Body of pancreas (tissue), 4 donors: ENCODE measurements at regions not wholly inside any gene's neighbourhood (a gene's known extent, or its start where the extent isn't known, plus 50 kb on each side); places are given as distances from the start of the nearest gene placed in this dataset.
A peak's percentile ranks its signal among the peaks of the same experiment; 100 is the strongest.

Experiments used
- ATAC-seq: fragments of 150-250 bp; one replicate; pipeline ENCODE4 v1.9.1; 2016
- DNase-seq, 4 donors: peaks; one replicate each; pipeline ENCODE4 v3.0.0-alpha.2; 2019
- H3K27ac ChIP-seq, 4 donors: fragments of 200-600 bp; sonication (generic); 1 replicate in 3 of 4; 2 replicates in 1 of 4; pipeline versions ENCODE4 v1.5.1 to v1.6.1; 2016 to 2019; ENCODE audit warnings: mild to moderate bottlenecking in 1 of 4, mixed read lengths in 1 of 4, moderate library complexity in 1 of 4
- H3K27me3 ChIP-seq, 2 donors: fragments of 200-600 bp; sonication (generic); one replicate each; pipeline ENCODE4 v1.6.0; 2016; ENCODE audit warnings: mild to moderate bottlenecking in 1 of 2
- H3K36me3 ChIP-seq, 2 donors: fragments of 200-600 bp; sonication (generic); replicated peaks in 1 of 2; 2 replicates each; pipeline ENCODE4 v1.5.1; 2016; ENCODE audit warnings: low read depth in 2 of 2; ENCODE audit not compliant: insufficient read depth in 1 of 2
- H3K4me1 ChIP-seq: fragments of 200-600 bp; sonication (generic); one replicate; pipeline ENCODE4 v1.6.0; 2016
- H3K4me3 ChIP-seq, 2 donors: fragments of 200-600 bp; sonication (generic); 1 replicate in 1 of 2; 2 replicates in 1 of 2; pipeline ENCODE4 v1.5.1; 2016 to 2019
- H3K9me3 ChIP-seq, 3 donors: fragments of 200-600 bp; sonication (generic); 1 replicate in 2 of 3; 2 replicates in 1 of 3; pipeline ENCODE4 v1.5.1; 2016
- POLR2A ChIP-seq, 3 donors: fragments of 450-650 bp; IDR thresholded peaks; one replicate each; pipeline ENCODE4 v1.6.1; 2016; ENCODE audit warnings: antibody characterized with exemption in 3 of 3, mild to moderate bottlenecking in 2 of 3
- WGBS, 2 donors: methylation state at CpG; one replicate each; pipeline ENCODE4 v1.1.5; 2017; 5-methylcytosine and 5-hydroxymethylcytosine counted together
- intact Hi-C: fragments of 100-400 bp; cut with DNase I; formaldehyde crosslinking; loops from one replicate; pipeline ENCODE4 v1.15.1; 2023
- TF ChIP-seq, protein P1 (sequence below), 7 experiments: fragments of 450-650 bp in 4 of 7; fragments of 200-600 bp in 3 of 7; sonication (generic) in 3 of 7; IDR thresholded peaks; one replicate each; pipeline ENCODE4 v1.5.1; 2016 to 2019; ENCODE audit warnings: antibody characterized with exemption in 7 of 7

DNA sequence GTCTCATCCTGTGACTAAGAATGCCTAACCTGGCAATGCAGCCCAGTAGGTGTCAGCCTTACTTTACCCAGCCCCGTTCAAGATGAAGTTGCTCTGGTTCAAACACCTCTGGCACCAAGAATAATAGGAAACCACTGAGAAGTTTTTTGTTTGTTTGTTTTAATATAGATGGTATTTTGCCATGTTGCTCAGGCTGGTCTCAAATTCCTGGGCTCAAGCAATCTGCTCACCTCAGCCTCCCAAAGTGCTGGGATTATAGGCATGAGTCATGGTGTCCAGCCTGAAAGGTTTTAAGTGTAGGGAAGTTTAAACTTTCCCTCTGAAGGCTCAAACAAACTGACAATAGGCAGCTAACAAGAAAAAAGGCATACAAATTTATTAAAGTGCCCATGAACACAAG lies 51.2 kb upstream of the ABCC4 start:
- no peak overlapping the region for H3K27ac ChIP-seq
- H3K27me3 ChIP-seq = no peaks in the 10 kb centered on the region
- H3K9me3 ChIP-seq = no peaks in the 10 kb centered on the region
- no peak overlapping the region for H3K4me3 ChIP-seq
- ATAC-seq (no peak), DNase-seq (no peak)
- WGBS, 2 donors = 0 to 63% methylated on average over 1 of the region's 1 CpG
- intact Hi-C loops = no loop called here
- no peaks in the 10 kb centered on the region for H3K36me3 ChIP-seq
- TF ChIP-seq, protein P1, sequence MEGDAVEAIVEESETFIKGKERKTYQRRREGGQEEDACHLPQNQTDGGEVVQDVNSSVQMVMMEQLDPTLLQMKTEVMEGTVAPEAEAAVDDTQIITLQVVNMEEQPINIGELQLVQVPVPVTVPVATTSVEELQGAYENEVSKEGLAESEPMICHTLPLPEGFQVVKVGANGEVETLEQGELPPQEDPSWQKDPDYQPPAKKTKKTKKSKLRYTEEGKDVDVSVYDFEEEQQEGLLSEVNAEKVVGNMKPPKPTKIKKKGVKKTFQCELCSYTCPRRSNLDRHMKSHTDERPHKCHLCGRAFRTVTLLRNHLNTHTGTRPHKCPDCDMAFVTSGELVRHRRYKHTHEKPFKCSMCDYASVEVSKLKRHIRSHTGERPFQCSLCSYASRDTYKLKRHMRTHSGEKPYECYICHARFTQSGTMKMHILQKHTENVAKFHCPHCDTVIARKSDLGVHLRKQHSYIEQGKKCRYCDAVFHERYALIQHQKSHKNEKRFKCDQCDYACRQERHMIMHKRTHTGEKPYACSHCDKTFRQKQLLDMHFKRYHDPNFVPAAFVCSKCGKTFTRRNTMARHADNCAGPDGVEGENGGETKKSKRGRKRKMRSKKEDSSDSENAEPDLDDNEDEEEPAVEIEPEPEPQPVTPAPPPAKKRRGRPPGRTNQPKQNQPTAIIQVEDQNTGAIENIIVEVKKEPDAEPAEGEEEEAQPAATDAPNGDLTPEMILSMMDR (IDR thresholded peaks at IDR 0.05) = no peak
- TF ChIP-seq POLR2A (IDR thresholded peaks at IDR 0.05) = no peak
- H3K4me1 ChIP-seq = peaks cover 16% of the 10 kb centered on the region

DNA sequence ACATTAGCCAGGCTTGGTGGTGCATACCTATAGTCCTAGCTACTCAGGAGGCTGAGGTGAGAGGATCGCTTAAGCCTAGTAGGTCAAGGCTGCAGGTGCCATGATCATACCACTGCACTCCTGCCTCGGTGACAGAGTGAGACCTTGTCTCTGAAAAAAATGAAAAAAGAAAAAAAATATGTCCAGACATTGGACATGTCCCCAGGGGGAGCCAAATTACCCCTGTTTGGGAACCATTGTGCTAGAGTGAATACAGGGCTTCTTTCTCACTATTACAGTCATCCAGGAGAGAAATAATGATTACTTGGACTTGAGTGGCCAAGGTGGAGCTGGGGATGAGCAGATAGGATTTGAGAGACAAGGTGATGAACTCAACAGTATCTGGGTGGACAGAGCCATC lies 52.9 kb upstream of the ABCC4 start:
- no peaks in the 10 kb centered on the region for H3K27me3 ChIP-seq

DNA sequence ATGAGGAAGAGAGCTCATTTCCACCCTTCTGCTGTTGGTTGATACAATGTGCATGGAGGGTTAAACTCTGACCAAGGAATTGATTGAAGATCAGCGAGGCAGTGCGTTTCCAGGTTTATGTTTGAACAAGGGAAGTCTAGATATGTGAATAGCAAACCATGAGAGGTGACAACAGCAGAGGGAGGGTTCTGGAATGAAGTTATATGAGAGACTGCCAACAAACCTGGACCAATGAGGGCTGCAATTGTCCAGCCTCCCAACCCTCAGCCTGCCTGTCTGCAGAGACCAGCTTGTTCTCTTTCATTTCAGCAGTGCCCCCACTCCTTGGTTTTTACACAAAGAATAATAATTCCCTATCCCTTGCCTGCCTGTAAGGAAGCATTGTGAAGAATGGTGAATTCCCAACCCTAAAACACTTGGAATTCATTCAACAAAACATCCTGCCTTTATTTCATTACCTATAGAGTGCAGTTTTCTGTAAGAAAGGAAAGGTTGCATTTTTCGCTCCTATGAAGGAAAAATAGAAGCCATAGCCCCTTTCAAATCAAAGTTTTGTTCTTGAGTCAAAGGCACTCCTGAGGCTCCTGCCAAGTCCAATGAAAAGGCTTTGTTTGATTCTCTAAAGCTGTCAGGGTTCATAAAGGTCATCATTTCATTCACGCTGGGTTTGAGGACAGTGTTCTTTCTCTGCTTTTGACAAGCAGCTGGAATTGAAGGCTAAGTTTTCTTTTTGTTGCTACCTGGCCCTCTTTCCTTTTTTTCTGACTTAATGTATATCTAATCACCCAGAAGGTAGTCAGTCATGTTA lies 53.6 kb upstream of the ABCC4 start:
- intact Hi-C loops = no loop called here
- Histone ChIP-seq H3K36me3 (no peaks in the 10 kb centered on the region), H3K4me3 (no peak overlapping the region), H3K4me1 (peaks cover 16% of the 10 kb centered on the region), H3K9me3 (no peaks in the 10 kb centered on the region), H3K27ac (no peak overlapping the region), H3K27me3 (no peaks in the 10 kb centered on the region)
- 34 to 39% methylated on average over 4 of the region's 4 CpGs for WGBS, 2 donors
- ATAC-seq (peak; percentile 75), DNase-seq (peak in 3 of 4 donors; percentile 9 to 22 (median 16))
- TF ChIP-seq POLR2A (IDR thresholded peaks at IDR 0.05) = no peak
- TF ChIP-seq, protein P1 (IDR thresholded peaks at IDR 0.05) = no peak

More for the DNA sequence above, 52.9 kb upstream of the ABCC4 start:
- no peak for TF ChIP-seq POLR2A (IDR thresholded peaks at IDR 0.05)
- TF ChIP-seq, protein P1 (IDR thresholded peaks at IDR 0.05) = no peak
- Histone ChIP-seq H3K9me3 (no peaks in the 10 kb centered on the region), H3K4me1 (peaks cover 16% of the 10 kb centered on the region), H3K27ac (no peak overlapping the region), H3K36me3 (no peaks in the 10 kb centered on the region), H3K4me3 (no peak overlapping the region)
- intact Hi-C loops = no loop called here
- no peak for ATAC-seq
- WGBS, 2 donors = 77 to 79% methylated on average over 2 of the region's 2 CpGs
- no peak for DNase-seq

DNA sequence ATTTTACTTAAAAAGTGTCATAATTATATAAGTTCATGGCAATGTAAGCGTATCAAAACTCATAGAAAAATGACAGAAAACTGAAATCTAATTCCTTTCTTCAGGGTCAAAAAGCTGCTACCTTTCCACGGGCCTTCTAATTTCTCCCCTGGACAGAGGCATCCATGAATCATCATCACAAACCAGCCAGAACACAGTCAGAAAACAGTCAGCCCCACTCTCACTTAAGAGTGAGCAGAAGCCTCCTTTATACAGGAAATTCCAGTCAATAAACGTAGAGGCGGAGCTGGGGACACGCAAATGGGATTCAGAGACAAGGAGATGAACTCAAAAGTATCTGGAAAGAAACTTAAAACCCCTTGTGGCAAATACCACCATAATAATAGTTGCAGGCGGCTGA lies 54.2 kb upstream of the ABCC4 start:
- intact Hi-C loops = no loop called here
- H3K4me3 ChIP-seq = no peak overlapping the region
- 76 to 79% methylated on average over 6 of the region's 6 CpGs for WGBS, 2 donors
- H3K9me3 ChIP-seq = no peaks in the 10 kb centered on the region
- DNase-seq = no peak
- no peak for TF ChIP-seq POLR2A (IDR thresholded peaks at IDR 0.05)
- TF ChIP-seq, protein P1 (IDR thresholded peaks at IDR 0.05) = no peak
- no peaks in the 10 kb centered on the region for H3K27me3 ChIP-seq
- no peaks in the 10 kb centered on the region for H3K36me3 ChIP-seq
- peaks cover 16% of the 10 kb centered on the region for H3K4me1 ChIP-seq
- no peak overlapping the region for H3K27ac ChIP-seq
- ATAC-seq = no peak

DNA sequence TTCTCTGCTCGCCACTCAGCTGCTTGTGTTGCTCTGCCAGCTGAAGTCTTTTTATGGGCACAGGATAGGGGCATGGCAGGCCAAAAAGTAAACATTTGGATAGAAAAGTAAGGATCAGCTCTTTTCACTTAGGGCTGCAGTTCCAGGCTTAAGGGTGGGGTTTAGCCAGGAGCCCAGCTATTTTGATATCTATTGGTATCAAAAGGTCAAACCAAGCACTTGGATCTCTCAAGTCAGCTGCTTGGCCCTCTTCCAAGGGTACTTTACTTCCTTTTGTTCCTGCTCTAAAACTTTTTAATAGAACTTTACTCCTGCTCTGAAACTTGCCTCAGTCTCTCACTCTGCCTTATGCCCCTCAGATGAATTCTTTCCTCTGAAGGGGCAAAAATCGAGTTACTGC lies 55.7 kb upstream of the ABCC4 start:
- DNase-seq = no peak
- Histone ChIP-seq H3K9me3 (no peaks in the 10 kb centered on the region), H3K27me3 (no peaks in the 10 kb centered on the region), H3K36me3 (no peaks in the 10 kb centered on the region), H3K4me3 (no peak overlapping the region), H3K4me1 (peaks cover 16% of the 10 kb centered on the region), H3K27ac (no peak overlapping the region)
- no peak for ATAC-seq
- TF ChIP-seq, protein P1 (IDR thresholded peaks at IDR 0.05) = no peak
- no peak for TF ChIP-seq POLR2A (IDR thresholded peaks at IDR 0.05)
- WGBS, 2 donors = 73 to 91% methylated on average over 2 of the region's 2 CpGs
- intact Hi-C loops = no loop called here
